Left lung (tissue), 4 donors: ENCODE measurements at regions not wholly inside any gene's neighbourhood (a gene's known extent, or its start where the extent isn't known, plus 50 kb on each side); places are given as distances from the start of the nearest gene placed in this dataset.

Experiments
- ATAC-seq: fragments of 200-7000 bp; cut with Tn5 transposase; one replicate; pipeline ENCODE4 v1.9.1; 2020; ENCODE audit warnings: moderate library complexity
- DNase-seq, 4 donors: peaks; one replicate each; pipeline ENCODE4 v3.0.0-alpha.2; 2013 to 2020
- H3K27ac ChIP-seq, 2 donors: fragments of 200-600 bp; sonication (generic) in 1 of 2; one replicate each; pipeline versions ENCODE4 v1.5.0 to v1.8.0; 2020 to 2021
- H3K27me3 ChIP-seq, 2 donors: fragments of 200-600 bp; sonication (generic) in 1 of 2; one replicate each; pipeline versions ENCODE4 v1.5.0 to v1.8.0; 2020 to 2021
- H3K36me3 ChIP-seq, 2 donors: fragments of 200-600 bp; sonication (generic) in 1 of 2; one replicate each; pipeline versions ENCODE4 v1.5.0 to v1.8.0; 2020 to 2021
- H3K4me1 ChIP-seq, 2 donors: fragments of 200-600 bp; one replicate each; pipeline ENCODE4 v1.8.0; 2021
- H3K4me3 ChIP-seq, 2 donors: fragments of 200-600 bp; sonication (generic) in 1 of 2; one replicate each; pipeline versions ENCODE4 v1.5.0 to v1.8.0; 2020 to 2021; ENCODE audit warnings: mild to moderate bottlenecking in 1 of 2
- H3K9me3 ChIP-seq, 2 donors: fragments of 200-600 bp; sonication (generic) in 1 of 2; one replicate each; pipeline versions ENCODE4 v1.5.0 to v1.8.0; 2020 to 2021
- intact Hi-C, 2 donors: fragments of 100-400 bp; cut with DNase I; formaldehyde crosslinking; loops; one replicate each; pipeline versions ENCODE4 v1.11.2 to v1.14.2; 2022
- TF ChIP-seq, protein P1 (sequence below), 2 donors: fragments of 200-600 bp; sonication (generic) in 1 of 2; IDR thresholded peaks; one replicate each; pipeline versions ENCODE4 v1.5.0 to v1.8.0; 2021; ENCODE audit warnings: antibody characterized with exemption in 2 of 2
- donor health status: DM: no; HTN: yes; CAD: no.
- donor health status: DM: no; HTN: no; CAD: no.

GRCh38 chr3:166405896-166406295, 568.7 kb upstream of the BCHE start:
- Histone ChIP-seq H3K27me3 (no peaks in the 10 kb centered on the region), H3K4me3 (no peak overlapping the region), H3K4me1 (no peaks in the 10 kb centered on the region), H3K9me3 (no peaks in the 10 kb centered on the region), H3K27ac (no peak overlapping the region), H3K36me3 (no peaks in the 10 kb centered on the region)
- TF ChIP-seq, protein P1, sequence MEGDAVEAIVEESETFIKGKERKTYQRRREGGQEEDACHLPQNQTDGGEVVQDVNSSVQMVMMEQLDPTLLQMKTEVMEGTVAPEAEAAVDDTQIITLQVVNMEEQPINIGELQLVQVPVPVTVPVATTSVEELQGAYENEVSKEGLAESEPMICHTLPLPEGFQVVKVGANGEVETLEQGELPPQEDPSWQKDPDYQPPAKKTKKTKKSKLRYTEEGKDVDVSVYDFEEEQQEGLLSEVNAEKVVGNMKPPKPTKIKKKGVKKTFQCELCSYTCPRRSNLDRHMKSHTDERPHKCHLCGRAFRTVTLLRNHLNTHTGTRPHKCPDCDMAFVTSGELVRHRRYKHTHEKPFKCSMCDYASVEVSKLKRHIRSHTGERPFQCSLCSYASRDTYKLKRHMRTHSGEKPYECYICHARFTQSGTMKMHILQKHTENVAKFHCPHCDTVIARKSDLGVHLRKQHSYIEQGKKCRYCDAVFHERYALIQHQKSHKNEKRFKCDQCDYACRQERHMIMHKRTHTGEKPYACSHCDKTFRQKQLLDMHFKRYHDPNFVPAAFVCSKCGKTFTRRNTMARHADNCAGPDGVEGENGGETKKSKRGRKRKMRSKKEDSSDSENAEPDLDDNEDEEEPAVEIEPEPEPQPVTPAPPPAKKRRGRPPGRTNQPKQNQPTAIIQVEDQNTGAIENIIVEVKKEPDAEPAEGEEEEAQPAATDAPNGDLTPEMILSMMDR (IDR thresholded peaks at IDR 0.05): no peak
- intact Hi-C loops: no loop called here
- no peak for DNase-seq
- no peak for ATAC-seq

GRCh38 chr3:166405465-166405864, 568.2 kb upstream of the BCHE start:
- Histone ChIP-seq H3K36me3 (no peaks in the 10 kb centered on the region), H3K9me3 (no peaks in the 10 kb centered on the region), H3K27ac (no peak overlapping the region), H3K4me1 (no peaks in the 10 kb centered on the region), H3K27me3 (no peaks in the 10 kb centered on the region), H3K4me3 (no peak overlapping the region)
- TF ChIP-seq, protein P1 (IDR thresholded peaks at IDR 0.05): no peak
- ATAC-seq (no peak), DNase-seq (no peak)
- intact Hi-C loops: no loop called here

DNA sequence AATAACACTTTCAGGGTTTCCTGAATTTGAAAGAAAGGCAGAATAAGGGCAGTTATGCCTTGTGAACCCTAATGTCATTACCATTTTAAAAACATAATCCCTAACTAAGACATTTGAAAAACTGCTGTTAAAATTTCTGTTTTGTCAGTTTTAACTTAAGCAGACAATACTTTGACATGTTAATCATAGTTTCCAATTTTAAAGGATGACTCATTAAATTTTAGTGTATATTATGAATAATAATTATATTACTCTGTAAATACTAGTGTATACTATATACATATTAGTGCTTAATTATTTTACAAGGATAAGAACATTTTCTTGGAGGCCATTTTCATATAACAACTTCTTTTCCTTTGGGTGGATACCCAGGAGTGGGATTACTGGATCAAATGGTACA, 553.1 kb upstream of the BCHE start:
- Histone ChIP-seq H3K9me3 (no peaks in the 10 kb centered on the region), H3K4me3 (no peak overlapping the region), H3K27me3 (no peaks in the 10 kb centered on the region), H3K4me1 (no peaks in the 10 kb centered on the region), H3K36me3 (no peaks in the 10 kb centered on the region), H3K27ac (no peak overlapping the region)
- ATAC-seq (no peak), DNase-seq (no peak)
- intact Hi-C loops: no loop called here
- TF ChIP-seq, protein P1 (IDR thresholded peaks at IDR 0.05): no peak

GRCh38 chr3:166388321-166388720, 551.1 kb upstream of the BCHE start:
- Histone ChIP-seq H3K4me1 (no peaks in the 10 kb centered on the region), H3K27ac (no peak overlapping the region), H3K36me3 (no peaks in the 10 kb centered on the region), H3K9me3 (no peaks in the 10 kb centered on the region), H3K27me3 (no peaks in the 10 kb centered on the region), H3K4me3 (no peak overlapping the region)
- intact Hi-C loops: no loop called here
- ATAC-seq (no peak), DNase-seq (no peak)
- TF ChIP-seq, protein P1 (IDR thresholded peaks at IDR 0.05): no peak

DNA sequence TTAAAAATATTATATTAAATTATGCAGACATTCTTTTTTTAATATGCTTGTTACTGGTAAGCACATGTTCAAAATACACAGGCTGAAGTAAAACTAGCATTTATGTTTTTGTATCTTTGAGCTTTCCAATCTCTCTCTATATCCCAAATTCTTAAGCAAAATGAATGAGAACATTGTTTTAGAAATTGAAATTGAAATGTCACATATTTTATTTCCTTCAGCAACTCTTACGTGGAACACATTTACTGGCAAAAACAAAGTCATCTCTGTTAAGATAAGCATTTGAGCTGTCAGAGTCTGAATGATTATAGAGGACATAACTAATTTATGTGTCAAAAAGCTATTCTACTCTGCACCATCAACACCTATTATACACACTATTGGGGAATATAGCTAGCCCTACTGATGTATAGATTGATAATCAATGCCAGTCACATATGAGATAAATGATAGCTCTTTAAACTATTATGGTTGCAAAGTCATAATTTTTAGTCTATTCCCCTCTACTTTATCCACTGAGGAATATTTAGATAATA, 535.4 kb upstream of the BCHE start:
- H3K36me3 ChIP-seq: no peaks in the 10 kb centered on the region
- H3K4me1 ChIP-seq: no peaks in the 10 kb centered on the region
- intact Hi-C loops: no loop called here
- no peak overlapping the region for H3K27ac ChIP-seq
- no peak overlapping the region for H3K4me3 ChIP-seq
- no peak for ATAC-seq
- H3K27me3 ChIP-seq: no peaks in the 10 kb centered on the region
- no peak for DNase-seq
- TF ChIP-seq, protein P1 (IDR thresholded peaks at IDR 0.05): no peak
- peaks cover 0 to 4% of the 10 kb centered on the region in 2 donors for H3K9me3 ChIP-seq
